HG02678 (cell line): ENCODE measurements at regions not wholly inside any gene's neighbourhood (a gene's known extent, or its start where the extent isn't known, plus 50 kb on each side); places are given as distances from the start of the nearest gene placed in this dataset.

Experiments
- ATAC-seq: cut with Tn5 transposase; IDR thresholded peaks from one replicate; pipeline ENCODE4 v1.9.1; 2021; ENCODE audit warnings: mild to moderate bottlenecking, moderate library complexity; ENCODE audit not compliant: unreplicated experiment

GRCh38 chr6:10307028-10307427 is 107.8 kb downstream of the TFAP2A start:
- no peak for ATAC-seq

GRCh38 chr6:10305790-10306415 is 109.0 kb downstream of the TFAP2A start:
- no peak for ATAC-seq

GRCh38 chr6:10303608-10304506 is 111.0 kb downstream of the TFAP2A start:
- ATAC-seq = no peak

GRCh38 chr6:10302566-10303235 is 112.2 kb downstream of the TFAP2A start:
- no peak for ATAC-seq

- no peak for ATAC-seq
Observed at GRCh38 chr6:10300071-10300470, 114.8 kb downstream of the TFAP2A start.

- no peak for ATAC-seq
Observed at GRCh38 chr6:10297832-10298231, 117.0 kb downstream of the TFAP2A start.

GRCh38 chr6:10278746-10279145 is 136.1 kb downstream of the TFAP2A start:
- ATAC-seq = no peak

GRCh38 chr6:10276660-10277287 is 138.1 kb downstream of the TFAP2A start:
- no peak for ATAC-seq

GRCh38 chr6:10276106-10276505 is 138.8 kb downstream of the TFAP2A start:
- ATAC-seq = no peak

GRCh38 chr6:10272591-10272990 is 142.3 kb downstream of the TFAP2A start:
- no peak for ATAC-seq

GRCh38 chr6:10271982-10272381 is 142.9 kb downstream of the TFAP2A start:
- no peak for ATAC-seq

GRCh38 chr6:10269814-10270472 is 144.9 kb downstream of the TFAP2A start:
- no peak for ATAC-seq

GRCh38 chr6:10268611-10269310 is 146.1 kb downstream of the TFAP2A start:
- no peak for ATAC-seq

GRCh38 chr6:10268111-10268510 is 146.8 kb downstream of the TFAP2A start:
- no peak for ATAC-seq

GRCh38 chr6:10266462-10266861 is 148.4 kb downstream of the TFAP2A start:
- ATAC-seq = no peak

- no peak for ATAC-seq
Observed at GRCh38 chr6:10266061-10266460, 148.8 kb downstream of the TFAP2A start.

GRCh38 chr6:10262505-10262904 is 152.4 kb downstream of the TFAP2A start:
- no peak for ATAC-seq

GRCh38 chr6:10259671-10260070 is 155.2 kb downstream of the TFAP2A start:
- ATAC-seq = no peak

GRCh38 chr6:10258341-10258740 is 156.5 kb downstream of the TFAP2A start:
- ATAC-seq = no peak

- no peak for ATAC-seq
Observed at GRCh38 chr6:10256113-10256690, 158.7 kb downstream of the TFAP2A start.
